Activated naive CD4-positive, alpha-beta T cell treated with anti-CD3 and anti-CD28 coated beads, Interleukin-2, amount 50 U/mL, for 72 hours (primary cell): ENCODE measurements at regions not wholly inside any gene's neighbourhood (a gene's known extent, or its start where the extent isn't known, plus 50 kb on each side); places are given as distances from the start of the nearest gene placed in this dataset.

ENCODE experiments used
- ATAC-seq, 2 donors: fragments of 150-1000 bp; cut with Tn5 transposase; 2 replicates each; pipeline ENCODE4 v1.10.0; 2021; ENCODE audit warnings: mild to moderate bottlenecking in 2 of 2, moderate library complexity in 2 of 2
- DNase-seq, 2 donors: peaks; one replicate each; pipeline ENCODE4 v3.0.0; 2021 to 2022; ENCODE audit warnings: low spot score in 2 of 2
- H3K27ac Mint-ChIP-seq, 2 donors: one replicate each; pipeline ENCODE4 v1.8.0; 2022; ENCODE audit warnings: mild to moderate bottlenecking in 2 of 2, mixed read lengths in 2 of 2
- H3K36me3 Mint-ChIP-seq, 2 donors: one replicate each; pipeline ENCODE4 v1.8.0; 2022; ENCODE audit warnings: mixed read lengths in 2 of 2
- H3K9me3 Mint-ChIP-seq, 2 donors: one replicate each; pipeline ENCODE4 v1.8.0; 2022; ENCODE audit warnings: mixed read lengths in 2 of 2

- no peak overlapping the region for H3K27ac Mint-ChIP-seq
- H3K9me3 Mint-ChIP-seq, result peaks cover 8 to 17% of the 10 kb centered on the region in 2 donors
- DNase-seq (no peak), ATAC-seq (no peak)
- peaks cover 0 to 2% of the 10 kb centered on the region in 2 donors for H3K36me3 Mint-ChIP-seq
These were observed 1279.2 kb upstream of the AUTS2 start for GRCh38 chr7:68319061-68319460.

DNA sequence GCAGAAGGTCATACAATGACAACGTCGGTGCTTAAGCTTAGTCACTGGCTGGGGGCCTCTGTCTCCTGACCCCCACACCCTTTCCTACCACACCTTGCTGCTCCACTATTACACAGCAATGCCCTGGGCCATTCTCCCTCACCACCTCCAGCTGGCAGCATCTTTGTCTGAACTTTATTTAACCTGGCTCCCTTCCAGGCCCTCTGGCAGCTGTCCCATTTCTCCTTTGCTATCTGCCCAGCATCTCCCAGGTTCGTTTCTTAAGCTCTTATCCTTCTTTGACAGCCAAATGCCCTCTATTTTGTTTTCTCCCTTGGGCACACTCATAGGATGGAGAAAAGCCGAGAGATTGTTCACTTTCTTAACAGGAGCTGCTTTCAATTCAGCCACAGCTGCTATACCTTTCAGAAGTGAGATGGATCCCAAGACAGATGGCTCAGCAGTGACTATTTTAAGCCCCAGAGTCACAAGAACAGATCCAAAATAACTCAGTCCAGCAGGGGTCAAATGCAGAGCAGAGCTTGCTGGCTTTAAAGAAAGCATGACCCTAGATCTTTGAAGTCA is 1277.1 kb upstream of the AUTS2 start:
- H3K27ac Mint-ChIP-seq, result no peak overlapping the region
- H3K36me3 Mint-ChIP-seq, result peaks cover 0 to 4% of the 10 kb centered on the region in 2 donors
- peaks cover 8 to 15% of the 10 kb centered on the region in 2 donors for H3K9me3 Mint-ChIP-seq
- ATAC-seq, result no peak
- DNase-seq, result no peak

- no peak for ATAC-seq
- no peak overlapping the region for H3K27ac Mint-ChIP-seq
- H3K36me3 Mint-ChIP-seq, result peaks cover 0 to 4% of the 10 kb centered on the region in 2 donors
- H3K9me3 Mint-ChIP-seq, result peaks cover 10 to 19% of the 10 kb centered on the region in 2 donors
- no peak for DNase-seq
These were observed 1276.3 kb upstream of the AUTS2 start for GRCh38 chr7:68321776-68322496.

DNA sequence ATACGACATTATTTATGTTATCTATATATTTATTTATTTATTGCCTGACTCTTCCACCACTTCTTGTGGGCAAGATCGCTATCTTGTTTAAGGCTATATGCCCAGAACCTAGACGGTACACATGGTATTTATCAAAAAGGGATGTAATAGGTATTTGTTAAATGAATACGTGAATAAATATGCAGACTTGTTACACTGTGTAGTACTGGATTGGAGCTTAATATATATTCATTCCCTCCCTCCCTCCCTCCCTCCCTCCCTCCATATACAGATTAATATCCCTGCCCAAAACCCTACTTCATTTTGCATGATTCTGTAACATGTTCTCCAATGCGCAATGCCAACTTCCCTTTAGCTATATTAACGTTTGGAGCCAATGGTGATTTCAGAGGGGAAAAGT is 1273.7 kb upstream of the AUTS2 start:
- Mint-ChIP-seq H3K27ac (no peak overlapping the region), H3K36me3 (peaks cover 0 to 4% of the 10 kb centered on the region in 2 donors), H3K9me3 (peaks cover 16 to 23% of the 10 kb centered on the region in 2 donors)
- no peak for ATAC-seq
- no peak for DNase-seq

- peaks cover 27 to 40% of the 10 kb centered on the region in 2 donors for H3K9me3 Mint-ChIP-seq
- peaks cover 0 to 15% of the 10 kb centered on the region in 2 donors for H3K36me3 Mint-ChIP-seq
- H3K27ac Mint-ChIP-seq, result no peak overlapping the region
- DNase-seq (no peak), ATAC-seq (no peak)
These were observed 1264.1 kb upstream of the AUTS2 start for GRCh38 chr7:68334216-68334615.

- ATAC-seq (no peak), DNase-seq (no peak)
- peaks cover 29 to 46% of the 10 kb centered on the region in 2 donors for H3K9me3 Mint-ChIP-seq
- H3K36me3 Mint-ChIP-seq, result peaks cover 0 to 15% of the 10 kb centered on the region in 2 donors
- no peak overlapping the region for H3K27ac Mint-ChIP-seq
These were observed 1263.5 kb upstream of the AUTS2 start for GRCh38 chr7:68334636-68335272.

DNA sequence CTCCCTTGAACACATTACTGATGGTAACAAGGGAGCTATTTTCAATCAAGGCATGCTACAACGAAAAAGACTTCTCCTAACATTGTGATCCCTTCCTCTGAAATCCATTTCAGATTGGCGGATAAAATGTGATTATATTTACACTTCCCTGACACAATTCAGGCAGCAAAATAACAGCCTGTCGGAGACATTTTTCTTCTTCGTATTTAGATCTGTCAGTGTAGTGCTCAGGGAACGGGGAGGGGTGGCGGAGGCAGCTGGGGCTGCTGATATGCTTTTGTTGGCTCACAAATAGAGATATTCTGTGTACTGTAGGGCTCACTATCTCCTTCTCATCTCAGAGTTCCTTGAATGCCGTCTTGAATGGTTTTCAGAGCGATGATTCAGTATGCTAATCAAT is 1261.7 kb upstream of the AUTS2 start:
- DNase-seq, result no peak
- Mint-ChIP-seq H3K36me3 (peaks cover 0 to 17% of the 10 kb centered on the region in 2 donors), H3K9me3 (peaks cover 27 to 52% of the 10 kb centered on the region in 2 donors), H3K27ac (no peak overlapping the region)
- no peak for ATAC-seq

DNA sequence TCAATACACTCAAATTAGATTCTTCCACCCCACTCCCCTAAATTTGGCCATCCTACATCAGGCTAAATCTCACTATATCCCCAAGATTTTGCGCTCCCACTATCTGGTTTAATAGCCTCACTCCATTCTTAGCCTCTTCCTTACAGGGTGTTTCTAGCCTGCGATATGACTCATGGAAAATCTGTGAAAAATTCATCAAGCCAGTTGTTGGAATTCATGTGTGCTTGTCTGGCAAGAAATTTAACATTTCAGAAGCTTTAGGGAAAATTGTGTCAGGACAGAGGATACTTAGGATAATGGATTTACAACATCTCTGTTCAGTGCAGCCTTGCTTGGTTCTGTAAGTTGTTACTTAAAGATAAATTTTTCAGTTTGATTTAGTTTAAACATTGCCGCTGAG is 1249.9 kb upstream of the AUTS2 start:
- DNase-seq (no peak), ATAC-seq (no peak)
- Mint-ChIP-seq H3K27ac (no peak overlapping the region), H3K9me3 (peaks cover 21 to 24% of the 10 kb centered on the region in 2 donors), H3K36me3 (no peaks in the 10 kb centered on the region)

DNA sequence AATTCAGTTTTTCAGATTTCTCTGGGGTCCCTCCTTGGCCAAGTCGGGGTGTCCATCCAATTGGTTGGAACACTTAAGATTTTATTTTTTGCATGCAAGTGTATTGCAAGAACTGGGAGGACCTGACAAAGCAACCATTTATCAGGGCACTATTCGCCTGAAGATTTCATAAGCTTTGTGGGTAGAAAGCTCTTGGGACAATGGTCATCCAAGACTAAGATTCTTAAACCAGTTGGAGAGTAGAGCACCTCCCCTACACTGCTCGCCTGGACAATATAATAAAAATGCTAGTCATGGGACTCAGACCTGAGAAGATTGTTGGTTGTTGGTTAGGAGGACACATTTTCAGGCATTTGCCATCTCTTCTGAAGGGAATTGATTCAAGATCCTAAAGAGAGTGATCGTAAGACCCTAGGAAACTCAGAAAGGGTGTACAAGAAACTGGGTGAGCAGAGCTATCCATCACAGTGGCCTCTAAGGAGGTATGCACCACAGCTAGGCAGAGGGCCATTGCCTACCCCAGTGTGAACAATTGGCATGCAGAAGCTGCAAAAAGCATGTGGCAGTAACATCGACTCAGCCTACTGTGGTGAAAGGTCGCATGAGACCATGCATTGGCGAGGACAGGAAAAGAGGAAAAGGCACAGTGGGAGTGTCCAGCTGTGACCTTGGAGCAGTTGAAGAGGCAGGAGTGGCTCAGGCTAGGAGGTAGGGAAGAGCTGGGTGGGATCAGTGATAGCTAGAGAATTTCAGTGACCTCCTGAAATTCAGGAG is 1235.3 kb upstream of the AUTS2 start:
- Mint-ChIP-seq H3K9me3 (peaks cover 30 to 36% of the 10 kb centered on the region in 2 donors), H3K27ac (no peak overlapping the region), H3K36me3 (peaks cover 0 to 19% of the 10 kb centered on the region in 2 donors)
- ATAC-seq (no peak), DNase-seq (no peak)

- Mint-ChIP-seq H3K27ac (no peak overlapping the region), H3K36me3 (peaks cover 9 to 25% of the 10 kb centered on the region in 2 donors), H3K9me3 (peaks cover 38 to 43% of the 10 kb centered on the region in 2 donors)
- no peak for DNase-seq
- ATAC-seq, result no peak
These were observed 1233.2 kb upstream of the AUTS2 start for GRCh38 chr7:68364886-68365625.

DNA sequence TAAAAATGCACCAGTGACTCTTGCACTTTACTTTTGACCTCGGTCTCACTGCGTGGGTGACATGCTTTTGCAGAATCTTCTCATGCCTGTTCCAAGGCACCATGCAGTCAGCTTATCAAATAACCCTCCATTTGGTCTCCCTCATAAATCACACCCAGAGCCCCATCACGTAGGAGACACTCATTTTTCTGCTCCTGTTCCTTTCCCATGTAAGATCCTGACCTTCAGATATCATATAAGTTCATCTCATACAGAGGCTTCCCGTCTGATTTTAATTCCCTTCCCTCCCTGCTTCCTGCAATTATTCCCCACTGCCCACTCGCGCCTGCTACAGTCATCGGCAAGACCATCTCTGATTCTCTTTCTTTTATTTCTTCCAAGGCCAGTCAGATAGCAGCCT is 1226.3 kb upstream of the AUTS2 start:
- ATAC-seq (no peak), DNase-seq (no peak)
- Mint-ChIP-seq H3K27ac (no peak overlapping the region), H3K9me3 (peaks cover 29 to 31% of the 10 kb centered on the region in 2 donors), H3K36me3 (peaks cover 9 to 10% of the 10 kb centered on the region in 2 donors)

DNA sequence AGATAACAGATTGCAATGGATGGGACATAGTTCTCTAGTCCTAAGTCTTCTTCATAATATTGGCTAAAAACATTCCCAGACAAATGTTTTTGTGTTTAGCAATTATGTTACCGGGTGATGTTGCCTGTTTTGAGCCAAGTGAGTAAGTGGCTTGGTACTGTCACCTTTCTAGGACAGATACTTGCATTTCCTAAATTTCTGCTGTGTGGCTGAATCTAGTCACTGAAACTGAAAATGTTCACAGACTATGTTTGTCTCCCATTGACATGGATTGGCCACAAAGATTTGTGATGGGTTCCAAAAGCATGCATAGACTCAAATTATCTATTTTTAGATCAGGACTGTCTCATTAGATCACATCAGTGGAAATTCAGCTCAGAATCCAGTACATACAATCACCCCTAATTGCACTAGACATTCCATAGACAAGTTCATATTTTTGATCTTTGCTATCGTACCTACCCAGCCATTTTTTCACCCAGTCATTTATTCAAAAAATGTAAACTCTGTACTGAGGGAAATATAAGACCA is 1222.1 kb upstream of the AUTS2 start:
- no peak for DNase-seq
- ATAC-seq, result no peak
- H3K27ac Mint-ChIP-seq, result no peak overlapping the region
- peaks cover 22 to 27% of the 10 kb centered on the region in 2 donors for H3K9me3 Mint-ChIP-seq
- H3K36me3 Mint-ChIP-seq, result no peaks in the 10 kb centered on the region

GRCh38 chr7:68381731-68382130 is 1216.5 kb upstream of the AUTS2 start:
- Mint-ChIP-seq H3K36me3 (peaks cover 0 to 11% of the 10 kb centered on the region in 2 donors), H3K27ac (no peak overlapping the region), H3K9me3 (peaks cover 17 to 40% of the 10 kb centered on the region in 2 donors)
- ATAC-seq (no peak), DNase-seq (no peak)

DNA sequence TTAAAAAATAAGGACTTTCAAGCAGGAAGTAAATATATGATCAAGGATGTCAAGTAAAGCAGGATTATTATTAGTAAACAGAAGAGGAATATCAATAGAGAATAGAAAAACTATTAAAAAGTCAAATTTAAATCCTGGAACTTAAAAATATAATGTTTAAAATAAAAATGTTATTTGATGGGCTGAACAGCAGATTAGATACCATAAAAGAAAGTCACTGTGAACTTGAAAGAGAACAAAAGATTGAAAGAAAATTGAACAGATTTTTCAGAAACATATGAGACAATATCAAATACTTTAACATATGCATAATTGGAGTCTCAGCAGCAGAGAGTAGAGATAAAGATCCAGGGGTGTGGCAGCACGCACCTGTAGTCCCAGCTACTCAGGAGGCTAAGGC is 1213.7 kb upstream of the AUTS2 start:
- peaks cover 0 to 14% of the 10 kb centered on the region in 2 donors for H3K36me3 Mint-ChIP-seq
- ATAC-seq, result no peak
- no peak overlapping the region for H3K27ac Mint-ChIP-seq
- H3K9me3 Mint-ChIP-seq, result peaks cover 13 to 37% of the 10 kb centered on the region in 2 donors
- DNase-seq, result no peak

- H3K27ac Mint-ChIP-seq, result no peak overlapping the region
- H3K9me3 Mint-ChIP-seq, result peaks cover 24 to 30% of the 10 kb centered on the region in 2 donors
- no peak for ATAC-seq
- peaks cover 0 to 22% of the 10 kb centered on the region in 2 donors for H3K36me3 Mint-ChIP-seq
- no peak for DNase-seq
These were observed 1205.2 kb upstream of the AUTS2 start for GRCh38 chr7:68393051-68393450.

DNA sequence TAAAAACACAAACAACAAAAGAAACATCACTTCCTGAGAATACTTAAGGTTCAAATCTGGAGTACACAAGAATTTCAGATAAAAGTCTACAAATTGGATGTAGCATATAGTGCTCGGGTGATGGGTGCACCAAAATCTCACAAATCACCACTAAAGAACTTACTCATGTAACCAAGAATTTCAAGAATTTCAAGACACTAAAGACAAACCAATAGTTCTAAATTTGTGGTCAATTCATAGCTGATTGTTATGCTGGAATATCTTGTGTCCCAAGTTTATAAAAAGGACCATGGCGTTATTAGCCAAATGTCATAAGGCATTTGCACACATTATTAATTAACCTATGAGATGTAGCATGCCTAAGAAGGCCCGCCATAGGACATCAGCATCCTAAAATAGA is 1204.1 kb upstream of the AUTS2 start:
- H3K36me3 Mint-ChIP-seq, result peaks cover 0 to 18% of the 10 kb centered on the region in 2 donors
- H3K9me3 Mint-ChIP-seq, result peaks cover 24 to 25% of the 10 kb centered on the region in 2 donors
- no peak for DNase-seq
- H3K27ac Mint-ChIP-seq, result no peak overlapping the region
- no peak for ATAC-seq
